SK-N-MC (cell line): ENCODE measurements at regions not wholly inside any gene's neighbourhood (a gene's known extent, or its start where the extent isn't known, plus 50 kb on each side); places are given as distances from the start of the nearest gene placed in this dataset.

ENCODE experiments used
- DNase-seq: peaks from one replicate; pipeline ENCODE4 v3.0.0-alpha.2; 2011; ENCODE audit warnings: low read depth, low spot score
- H3K27ac ChIP-seq: fragments of 200-600 bp; sonication (generic); 2 replicates; pipeline ENCODE4 v1.5.1; 2016; ENCODE audit warnings: mixed run types
- H3K36me3 ChIP-seq: fragments of 200-600 bp; sonication (generic); 2 replicates; pipeline ENCODE4 v1.6.1; 2017; ENCODE audit warnings: antibody characterized with exemption, low read length, mixed read lengths; ENCODE audit not compliant: insufficient read depth
- H3K4me3 ChIP-seq: fragments of 200-600 bp; sonication (generic); 2 replicates; pipeline ENCODE4 v1.5.1; 2016
- H3K9ac ChIP-seq: fragments of 200-600 bp; sonication (generic); 2 replicates; pipeline ENCODE4 v1.8.0; 2017; ENCODE audit warnings: mixed run types, mixed read lengths; ENCODE audit not compliant: insufficient read length
- H3K9me3 ChIP-seq: fragments of 200-600 bp; sonication (generic); 2 replicates; pipeline ENCODE4 v1.6.1; 2017; ENCODE audit warnings: low read depth, mild to moderate bottlenecking, antibody characterized with exemption, low read length, moderate library complexity, mixed read lengths
- EZH2 ChIP-seq: fragments of 200-600 bp; sonication (generic); IDR thresholded peaks from one replicate; pipeline ENCODE4 v1.6.1; 2017; ENCODE audit warnings: antibody characterized with exemption
- FOXP2 ChIP-seq: optimal IDR thresholded peaks from 2 replicates; pipeline ENCODE3; 2011; ENCODE audit warnings: mild to moderate bottlenecking, moderate library complexity; ENCODE audit not compliant: insufficient read depth; ENCODE audit errors: extremely low read length, control extremely low read depth
- POLR2AphosphoS5 ChIP-seq: IDR thresholded peaks from 2 replicates; pipeline ENCODE4 v1.6.1; 2012; ENCODE audit warnings: mild to moderate bottlenecking, low read depth, low read length, borderline replicate concordance

DNA sequence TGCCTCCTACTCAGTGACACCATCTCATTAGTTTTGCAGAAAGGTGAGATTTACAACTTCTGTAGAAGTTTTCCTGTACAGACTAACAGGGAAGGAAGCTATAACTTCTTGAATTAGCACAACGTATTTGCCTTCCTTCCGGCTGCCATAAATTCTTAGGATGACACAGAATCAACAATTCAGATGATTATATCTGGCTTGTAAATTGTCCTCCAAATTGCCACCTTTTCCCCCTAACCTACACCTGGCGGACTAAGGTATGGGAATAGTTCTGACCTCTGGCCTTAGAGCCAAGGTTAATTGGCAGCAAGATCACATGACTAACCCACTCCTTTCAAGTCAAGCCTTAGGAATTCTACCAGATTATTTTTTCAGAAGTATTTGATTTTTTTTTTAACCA is 284.3 kb downstream of the LMO4 start:
- no peaks in the 10 kb centered on the region for H3K36me3 ChIP-seq
- H3K27ac ChIP-seq: no peak overlapping the region
- H3K9ac ChIP-seq: no peak overlapping the region
- H3K9me3 ChIP-seq: no peaks in the 10 kb centered on the region
- TF ChIP-seq EZH2: no peak
- no peak for TF ChIP-seq FOXP2
- no peak for TF ChIP-seq POLR2AphosphoS5
- no peak for DNase-seq
- H3K4me3 ChIP-seq: no peak overlapping the region

DNA sequence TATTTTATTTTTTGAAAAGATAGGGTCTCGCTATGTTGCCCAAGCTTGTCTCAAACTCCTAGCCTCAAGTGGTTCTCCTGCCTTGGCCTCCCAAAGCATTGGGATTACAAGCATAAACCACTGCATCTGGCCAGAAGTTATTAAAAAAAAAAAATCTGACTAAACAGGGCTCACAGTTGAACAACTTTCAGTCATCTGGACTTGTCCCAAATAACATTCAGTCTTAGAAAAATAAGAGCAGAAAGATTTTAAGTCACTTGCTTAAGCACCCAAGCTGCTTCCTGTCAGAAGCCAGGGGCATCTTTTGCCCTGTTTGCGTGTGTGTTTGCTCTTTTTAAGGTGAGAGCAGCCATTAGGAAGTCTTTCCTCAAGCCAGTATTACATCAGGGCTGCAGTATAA is 286.8 kb downstream of the LMO4 start:
- Histone ChIP-seq H3K9ac (no peak overlapping the region), H3K27ac (no peak overlapping the region), H3K9me3 (no peaks in the 10 kb centered on the region), H3K36me3 (no peaks in the 10 kb centered on the region), H3K4me3 (no peak overlapping the region)
- no peak for TF ChIP-seq EZH2
- TF ChIP-seq FOXP2: no peak
- no peak for TF ChIP-seq POLR2AphosphoS5
- no peak for DNase-seq

DNA sequence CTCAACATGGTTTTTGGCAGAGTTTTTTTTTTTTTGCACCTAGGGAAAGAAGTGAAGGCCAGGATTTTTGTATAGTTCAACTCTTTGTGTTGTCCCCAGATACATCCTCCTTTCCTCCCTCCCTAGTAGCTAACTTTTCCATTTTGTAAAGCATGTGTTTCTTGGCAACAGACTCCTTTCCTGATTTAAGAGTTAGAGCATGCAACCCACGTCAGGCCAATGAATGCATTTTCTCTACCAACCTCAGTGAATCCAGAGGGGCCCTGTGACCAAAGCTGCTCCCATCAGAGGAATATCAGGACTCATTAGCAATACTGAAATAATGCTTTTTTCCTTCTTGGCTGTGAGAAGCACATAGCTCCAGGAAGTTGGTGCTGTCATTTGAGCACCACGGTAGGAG is 287.2 kb downstream of the LMO4 start:
- no peak overlapping the region for H3K27ac ChIP-seq
- H3K9ac ChIP-seq: no peak overlapping the region
- TF ChIP-seq EZH2: no peak
- no peak for TF ChIP-seq FOXP2
- no peak for TF ChIP-seq POLR2AphosphoS5
- H3K4me3 ChIP-seq: no peak overlapping the region
- no peaks in the 10 kb centered on the region for H3K9me3 ChIP-seq
- no peak for DNase-seq
- no peaks in the 10 kb centered on the region for H3K36me3 ChIP-seq

DNA sequence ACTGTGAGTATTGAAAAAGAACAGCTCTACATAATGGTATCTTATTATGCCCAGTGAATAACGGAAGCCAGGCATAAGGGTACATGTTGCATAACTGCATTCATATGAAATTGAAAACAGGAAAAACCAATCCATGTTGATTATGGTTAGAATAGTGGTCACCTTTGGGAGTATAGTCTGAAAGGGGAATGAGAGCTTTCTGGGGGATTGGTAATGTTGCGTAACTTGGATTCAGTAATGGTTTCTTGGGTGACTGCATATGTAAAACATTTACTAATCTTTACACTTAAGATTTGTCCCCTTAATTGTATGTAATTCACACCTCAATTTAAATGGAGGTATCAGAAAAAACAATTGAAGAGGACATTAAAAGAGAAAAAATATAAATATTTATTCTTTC is 292.1 kb downstream of the LMO4 start:
- no peak overlapping the region for H3K9ac ChIP-seq
- H3K27ac ChIP-seq: no peak overlapping the region
- DNase-seq: no peak
- H3K4me3 ChIP-seq: no peak overlapping the region
- no peaks in the 10 kb centered on the region for H3K36me3 ChIP-seq
- no peaks in the 10 kb centered on the region for H3K9me3 ChIP-seq
- TF ChIP-seq POLR2AphosphoS5: no peak
- no peak for TF ChIP-seq FOXP2

DNA sequence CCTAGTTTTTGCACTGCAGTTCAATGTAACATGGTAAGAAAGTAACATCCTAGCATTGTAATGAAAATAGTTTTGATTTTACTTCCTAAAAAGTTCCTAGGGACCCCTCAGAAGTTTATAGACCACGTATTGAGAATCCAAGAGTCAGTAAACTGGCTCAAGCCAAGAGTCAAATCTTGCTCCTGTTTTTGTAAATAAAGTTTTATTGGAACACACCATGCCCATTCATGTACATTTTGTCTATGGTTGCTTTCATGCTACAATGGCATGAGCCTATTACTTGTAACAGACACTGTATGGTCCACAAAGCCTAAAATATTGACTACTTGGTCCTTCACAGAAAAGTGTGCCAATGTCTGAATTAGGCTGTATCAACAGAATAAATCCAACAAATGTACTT is 301.0 kb downstream of the LMO4 start:
- DNase-seq: no peak
- no peak overlapping the region for H3K4me3 ChIP-seq
- H3K36me3 ChIP-seq: no peaks in the 10 kb centered on the region
- TF ChIP-seq POLR2AphosphoS5 (no peak), EZH2 (no peak), FOXP2 (no peak)
- H3K27ac ChIP-seq: no peak overlapping the region
- H3K9ac ChIP-seq: no peak overlapping the region
- H3K9me3 ChIP-seq: no peaks in the 10 kb centered on the region

DNA sequence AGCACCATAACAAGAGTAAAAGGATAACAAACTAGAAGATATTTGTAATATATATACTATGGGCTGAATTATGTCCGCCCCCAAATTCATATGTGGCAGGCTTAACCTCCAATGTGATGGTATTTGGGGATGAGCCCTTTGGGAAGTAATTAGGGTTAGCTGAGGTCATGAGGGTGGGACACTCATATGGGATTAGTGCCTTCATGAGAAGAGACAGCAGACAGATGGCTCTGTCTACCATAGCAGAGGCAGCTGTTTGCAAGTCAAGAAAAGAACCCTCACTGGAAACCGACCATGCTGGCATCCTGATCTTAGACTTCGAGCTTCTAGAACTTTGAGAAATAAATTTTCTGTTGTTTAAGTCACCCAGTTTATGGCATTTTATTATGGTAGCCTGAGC is 303.6 kb downstream of the LMO4 start:
- Histone ChIP-seq H3K9ac (no peak overlapping the region), H3K4me3 (no peak overlapping the region), H3K9me3 (no peaks in the 10 kb centered on the region), H3K36me3 (no peaks in the 10 kb centered on the region), H3K27ac (no peak overlapping the region)
- TF ChIP-seq EZH2: no peak
- no peak for TF ChIP-seq POLR2AphosphoS5
- TF ChIP-seq FOXP2: no peak
- no peak for DNase-seq

DNA sequence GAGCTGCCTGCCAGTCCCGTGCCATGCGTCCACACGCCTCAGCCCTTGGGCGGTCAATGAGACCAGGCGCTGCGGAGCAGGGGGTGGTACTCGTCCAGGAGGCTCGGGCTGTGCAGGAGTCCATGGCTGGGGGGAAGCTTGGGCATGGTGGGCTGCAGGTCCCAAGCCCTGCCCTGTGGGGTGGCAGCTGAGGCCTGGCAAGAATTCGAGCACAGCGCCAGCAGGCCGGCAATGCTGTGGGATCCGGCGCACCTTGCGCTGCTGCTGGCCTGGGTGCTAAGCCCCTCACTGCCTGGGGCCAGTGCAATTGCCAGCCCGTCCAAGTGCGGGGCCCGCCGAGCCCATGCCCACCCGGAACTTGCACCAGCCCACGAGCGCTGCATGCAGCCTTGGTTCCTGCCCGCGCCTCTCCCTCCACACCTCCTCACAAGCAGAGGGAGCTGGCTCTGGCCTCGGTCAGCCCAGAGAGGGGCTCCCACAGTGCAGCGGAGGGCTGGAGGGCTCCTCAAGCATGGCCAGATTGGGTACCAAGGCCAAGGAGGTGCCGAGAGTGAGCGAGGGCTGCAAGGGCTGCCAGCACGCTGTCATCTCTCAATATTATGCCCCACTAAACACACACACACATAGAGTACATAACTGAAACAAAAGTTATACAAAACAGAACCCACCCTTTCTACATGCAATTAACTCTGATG is 307.7 kb downstream of the LMO4 start:
- no peak for DNase-seq
- no peak overlapping the region for H3K9ac ChIP-seq
- H3K9me3 ChIP-seq: no peaks in the 10 kb centered on the region
- no peaks in the 10 kb centered on the region for H3K36me3 ChIP-seq
- no peak overlapping the region for H3K4me3 ChIP-seq
- TF ChIP-seq POLR2AphosphoS5: no peak
- no peak for TF ChIP-seq FOXP2
- no peak for TF ChIP-seq EZH2
- H3K27ac ChIP-seq: no peak overlapping the region

DNA sequence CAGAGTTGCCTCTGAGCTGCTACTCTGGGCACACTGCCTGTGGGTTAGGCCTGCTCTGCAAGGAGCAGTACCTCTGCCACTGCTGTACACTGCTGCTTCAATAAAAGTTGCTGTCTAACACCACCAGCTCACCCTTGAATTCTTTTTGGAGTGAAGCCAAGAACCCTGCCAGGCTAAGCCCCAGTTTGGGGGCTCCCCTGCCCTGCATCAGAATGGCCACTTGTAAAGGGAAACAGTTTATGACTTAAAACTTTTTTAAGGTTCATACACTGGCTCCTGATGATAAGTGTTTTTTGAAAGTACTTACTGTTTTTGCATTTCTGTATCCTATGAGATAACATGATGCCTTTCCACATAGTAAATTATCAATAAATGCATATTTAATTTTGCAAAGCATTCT is 310.0 kb downstream of the LMO4 start:
- Histone ChIP-seq H3K4me3 (no peak overlapping the region), H3K36me3 (no peaks in the 10 kb centered on the region), H3K27ac (no peak overlapping the region), H3K9ac (no peak overlapping the region), H3K9me3 (no peaks in the 10 kb centered on the region)
- no peak for DNase-seq
- TF ChIP-seq FOXP2 (no peak), POLR2AphosphoS5 (no peak), EZH2 (no peak)

DNA sequence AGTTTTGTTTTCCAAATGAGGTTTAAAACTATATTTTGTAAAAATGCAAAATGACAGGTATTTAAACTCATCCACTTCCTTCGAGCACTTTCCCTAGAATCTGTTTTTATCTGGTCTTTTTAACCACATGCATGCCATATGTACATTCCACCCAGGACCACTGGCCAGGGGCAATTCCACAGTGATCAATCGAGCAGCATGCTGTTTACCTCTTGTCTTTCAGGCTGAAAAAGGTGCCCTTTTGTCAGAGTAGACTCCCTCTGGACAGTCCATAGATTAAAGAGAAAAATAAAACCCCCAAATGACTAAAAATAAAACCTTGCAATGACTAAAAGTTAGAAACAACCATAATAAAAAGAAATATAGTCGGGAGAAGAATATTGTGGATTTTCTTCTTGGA is 313.3 kb downstream of the LMO4 start:
- Histone ChIP-seq H3K4me3 (no peak overlapping the region), H3K9ac (no peak overlapping the region), H3K9me3 (no peaks in the 10 kb centered on the region), H3K27ac (no peak overlapping the region), H3K36me3 (no peaks in the 10 kb centered on the region)
- no peak for DNase-seq
- TF ChIP-seq EZH2 (no peak), POLR2AphosphoS5 (no peak), FOXP2 (no peak)
